SK-N-SH (cell line): ENCODE measurements at regions not wholly inside any gene's neighbourhood (a gene's known extent, or its start where the extent isn't known, plus 50 kb on each side); places are given as distances from the start of the nearest gene placed in this dataset.

ENCODE experiments used
- EP300 ChIP-seq, 2 experiments: IDR thresholded peaks; 2 replicates each; pipeline versions ENCODE4 v1.4.0 to v1.6.1; 2012; ENCODE audit warnings: borderline replicate concordance in 1 of 2, low read depth in 1 of 2, low read length in 1 of 2
- EZH2phosphoT487 ChIP-seq: fragments of 200-600 bp; sonication (generic); IDR thresholded peaks from 2 replicates; pipeline ENCODE4 v1.6.1; 2017; ENCODE audit warnings: low read depth, mixed run types, mild to moderate bottlenecking, antibody characterized with exemption, moderate library complexity, borderline replicate concordance
- FOSL2 ChIP-seq: IDR thresholded peaks from 2 replicates; pipeline ENCODE4 v1.4.0; 2012; ENCODE audit warnings: low read depth, mild to moderate bottlenecking, moderate library complexity, borderline replicate concordance
- FOXJ3 ChIP-seq: sonication (generic); formaldehyde crosslinking; IDR thresholded peaks from 2 replicates; pipeline ENCODE4 v1.5.1; 2020; ENCODE audit warnings: mild to moderate bottlenecking, missing genetic modification reagents
- MAX ChIP-seq: IDR thresholded peaks from 2 replicates; pipeline ENCODE4 v1.4.0; 2012; ENCODE audit warnings: low read depth
- NFIC ChIP-seq: IDR thresholded peaks from 2 replicates; pipeline ENCODE4 v1.4.0; 2012; ENCODE audit warnings: borderline replicate concordance
- NRF1 ChIP-seq: IDR thresholded peaks from 2 replicates; pipeline ENCODE4 v1.6.1; 2012; ENCODE audit warnings: low read depth, mild to moderate bottlenecking, low read length
- POLR2AphosphoS5 ChIP-seq: IDR thresholded peaks from 2 replicates; pipeline ENCODE4 v1.6.1; 2012; ENCODE audit warnings: low read depth, low read length
- TAF1 ChIP-seq: IDR thresholded peaks from 2 replicates; pipeline ENCODE4 v1.6.1; 2012; ENCODE audit warnings: low read depth, mild to moderate bottlenecking, low read length, moderate library complexity, borderline replicate concordance
- USF1 ChIP-seq: IDR thresholded peaks from 2 replicates; pipeline ENCODE4 v1.4.0; 2012; ENCODE audit warnings: low read depth, borderline replicate concordance
- USF2 ChIP-seq: fragments of 150-350 bp; IDR thresholded peaks from 2 replicates; pipeline ENCODE4 v1.6.1; 2017; ENCODE audit warnings: antibody characterized with exemption, low read length, low read depth, borderline replicate concordance
- TF ChIP-seq, protein P1 (sequence below): fragments of 200-600 bp; sonication (generic); IDR thresholded peaks from 2 replicates; pipeline ENCODE4 v1.6.1; 2017; ENCODE audit warnings: antibody characterized with exemption, mild to moderate bottlenecking, moderate library complexity

DNA sequence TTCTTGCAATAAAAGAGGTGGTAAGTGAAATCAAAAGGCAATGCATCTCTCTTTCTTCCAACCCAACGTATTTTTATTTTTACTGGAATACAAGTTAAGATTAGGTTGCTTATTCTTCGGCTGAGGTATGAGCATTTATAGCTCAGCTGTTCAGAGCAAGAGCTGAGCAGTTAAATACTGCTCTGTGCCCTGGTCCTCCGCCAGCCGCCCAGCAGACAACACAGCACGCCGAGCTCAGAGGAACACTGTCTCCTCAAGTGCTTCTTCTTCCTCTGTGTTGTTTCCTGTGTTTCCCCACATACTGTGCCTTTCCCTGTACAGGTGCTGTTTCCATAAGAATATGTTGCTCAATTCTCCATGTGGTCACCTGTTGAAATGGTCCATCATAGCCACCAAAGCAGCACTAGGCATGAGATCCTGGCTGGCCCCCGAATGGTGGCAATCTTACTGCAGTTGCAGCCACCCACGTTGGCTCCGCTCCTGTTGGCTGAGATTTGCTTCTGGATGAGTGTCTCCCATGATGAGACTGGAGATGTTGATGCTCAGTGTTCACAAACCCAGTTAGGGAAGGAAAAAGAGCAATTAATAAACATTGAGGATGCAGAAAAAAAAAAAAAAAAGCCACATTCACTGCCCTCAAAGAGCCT is 515.3 kb downstream of the GRIN2A start:
- TF ChIP-seq, protein P1, sequence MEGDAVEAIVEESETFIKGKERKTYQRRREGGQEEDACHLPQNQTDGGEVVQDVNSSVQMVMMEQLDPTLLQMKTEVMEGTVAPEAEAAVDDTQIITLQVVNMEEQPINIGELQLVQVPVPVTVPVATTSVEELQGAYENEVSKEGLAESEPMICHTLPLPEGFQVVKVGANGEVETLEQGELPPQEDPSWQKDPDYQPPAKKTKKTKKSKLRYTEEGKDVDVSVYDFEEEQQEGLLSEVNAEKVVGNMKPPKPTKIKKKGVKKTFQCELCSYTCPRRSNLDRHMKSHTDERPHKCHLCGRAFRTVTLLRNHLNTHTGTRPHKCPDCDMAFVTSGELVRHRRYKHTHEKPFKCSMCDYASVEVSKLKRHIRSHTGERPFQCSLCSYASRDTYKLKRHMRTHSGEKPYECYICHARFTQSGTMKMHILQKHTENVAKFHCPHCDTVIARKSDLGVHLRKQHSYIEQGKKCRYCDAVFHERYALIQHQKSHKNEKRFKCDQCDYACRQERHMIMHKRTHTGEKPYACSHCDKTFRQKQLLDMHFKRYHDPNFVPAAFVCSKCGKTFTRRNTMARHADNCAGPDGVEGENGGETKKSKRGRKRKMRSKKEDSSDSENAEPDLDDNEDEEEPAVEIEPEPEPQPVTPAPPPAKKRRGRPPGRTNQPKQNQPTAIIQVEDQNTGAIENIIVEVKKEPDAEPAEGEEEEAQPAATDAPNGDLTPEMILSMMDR, result no peak
- TF ChIP-seq EP300 (IDR thresholded peaks at IDR 0.05; ENCODE audit: borderline replicate concordance in 1 of 2, low read depth in 1 of 2, low read length in 1 of 2) (no peak), NRF1 (no peak), TAF1 (no peak), USF1 (no peak), FOXJ3 (CRISPR knock-in tag) (no peak), MAX (no peak), USF2 (no peak), FOSL2 (no peak), POLR2AphosphoS5 (no peak), NFIC (no peak), EZH2phosphoT487 (no peak)
